GOT3 (cell line): ENCODE measurements at regions not wholly inside any gene's neighbourhood (a gene's known extent, or its start where the extent isn't known, plus 50 kb on each side); places are given as distances from the start of the nearest gene placed in this dataset.
"Not testable (repeated sequence)": the region's sequence is repeated elsewhere in the genome, so short reads cannot be mapped to it uniquely, and the experiment has no call there.

Experiments used
- DNase-seq: peaks from one replicate; lab custom pipeline; 2025; ENCODE audit warnings: mixed read lengths; lab: John Stamatoyannopoulos, UW

DNA sequence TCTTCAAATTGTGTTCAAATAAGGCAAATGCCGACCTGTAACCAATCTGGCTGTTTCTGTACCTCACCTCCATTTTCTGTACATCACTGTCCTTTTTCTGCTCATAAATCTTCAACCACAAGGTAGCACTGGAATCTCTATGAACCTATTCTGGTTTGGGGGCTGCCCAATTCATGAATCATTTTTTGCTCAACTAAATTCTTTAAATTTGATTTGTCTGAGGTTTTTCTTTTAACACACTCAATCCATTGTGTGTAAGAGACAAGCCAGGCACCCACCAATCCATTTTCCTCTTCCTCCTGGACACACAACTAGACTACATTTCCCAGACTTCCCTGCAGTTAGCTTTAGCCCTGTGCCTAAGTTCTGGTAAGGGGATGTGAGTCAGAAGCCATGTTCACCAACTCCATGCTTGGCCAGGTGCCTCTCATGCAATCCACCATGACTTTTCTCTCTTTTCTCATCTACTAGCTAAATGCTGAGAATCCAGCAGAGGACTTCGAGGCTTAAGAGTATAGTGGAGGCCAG, 193.2 kb upstream of the KLF3 start:
- DNase-seq: no peak

GRCh38 chr4:38482696-38483095, 181.3 kb upstream of the KLF3 start:
- no peak for DNase-seq

GRCh38 chr4:38483628-38484027, 180.4 kb upstream of the KLF3 start:
- DNase-seq: not testable (repeated sequence)

GRCh38 chr4:38489011-38489861, 174.8 kb upstream of the KLF3 start:
- DNase-seq: no peak

DNA sequence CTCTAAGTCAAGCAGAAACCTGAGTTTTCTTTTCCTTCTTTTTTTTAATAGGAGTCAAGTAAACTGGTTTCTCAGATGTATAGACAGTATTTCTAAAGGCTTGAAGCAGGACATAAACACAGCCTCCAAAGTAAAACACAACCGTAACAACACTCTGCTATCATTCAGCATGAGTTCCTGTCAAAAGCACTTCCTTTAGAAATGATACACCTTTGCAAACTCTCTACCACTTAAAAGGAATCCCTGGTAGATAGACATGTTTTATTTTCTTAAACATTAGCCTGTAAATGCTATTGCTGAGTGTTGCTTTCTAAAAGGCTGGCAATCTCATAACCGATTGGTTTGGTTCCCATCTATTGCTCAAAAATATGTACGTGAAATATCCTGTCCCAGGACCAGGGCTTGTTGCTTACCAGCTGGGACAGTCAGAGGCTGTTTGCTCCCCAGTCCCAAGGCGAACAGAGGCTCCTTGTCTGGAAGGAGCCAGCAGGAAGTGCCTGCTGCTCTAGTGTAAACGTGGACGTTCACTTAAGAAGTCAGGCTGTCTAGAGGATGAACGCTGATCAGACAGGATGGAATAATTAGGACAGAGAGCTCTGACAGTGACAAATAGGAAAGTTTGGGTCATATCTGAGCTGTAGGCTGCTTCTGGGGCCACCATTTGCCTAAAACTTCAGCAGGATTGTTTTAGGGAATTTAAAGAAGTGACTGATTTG, 173.9 kb upstream of the KLF3 start:
- no peak for DNase-seq

- no peak for DNase-seq
Measured at GRCh38 chr4:38490753-38491446, 173.1 kb upstream of the KLF3 start.

DNA sequence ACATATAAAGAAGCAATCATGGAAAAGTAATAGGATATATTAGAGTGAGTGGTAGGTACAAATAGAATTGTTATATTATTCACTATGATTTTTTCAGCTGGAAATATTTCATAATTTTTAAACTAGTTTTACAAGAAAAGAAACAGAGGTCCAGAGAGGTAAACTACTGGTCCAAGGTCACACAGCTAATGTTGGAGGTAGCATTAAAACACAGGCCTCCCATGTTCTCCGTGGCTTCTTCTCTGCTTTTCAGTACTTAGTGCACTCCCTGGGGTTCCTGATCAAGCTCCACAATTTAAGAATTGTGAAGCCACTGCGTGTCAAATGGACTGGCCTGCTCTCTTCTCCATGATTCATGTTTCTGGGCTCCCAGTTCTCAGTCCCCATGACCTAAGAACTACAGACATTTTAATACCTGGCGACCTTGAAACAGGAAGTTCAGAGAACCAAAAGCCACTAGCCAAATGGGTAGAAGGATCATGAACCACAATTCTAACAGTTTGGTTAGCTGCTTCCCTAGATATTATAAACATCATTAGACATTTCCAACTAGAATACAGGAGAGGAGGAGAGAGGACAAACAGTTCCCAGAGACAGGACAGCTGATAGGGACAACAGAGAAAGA, 172.0 kb upstream of the KLF3 start:
- DNase-seq: no peak

- DNase-seq: no peak
Measured at GRCh38 chr4:38493066-38493465, 170.9 kb upstream of the KLF3 start.

- no peak for DNase-seq
Measured at GRCh38 chr4:38495446-38495845, 168.6 kb upstream of the KLF3 start.

DNA sequence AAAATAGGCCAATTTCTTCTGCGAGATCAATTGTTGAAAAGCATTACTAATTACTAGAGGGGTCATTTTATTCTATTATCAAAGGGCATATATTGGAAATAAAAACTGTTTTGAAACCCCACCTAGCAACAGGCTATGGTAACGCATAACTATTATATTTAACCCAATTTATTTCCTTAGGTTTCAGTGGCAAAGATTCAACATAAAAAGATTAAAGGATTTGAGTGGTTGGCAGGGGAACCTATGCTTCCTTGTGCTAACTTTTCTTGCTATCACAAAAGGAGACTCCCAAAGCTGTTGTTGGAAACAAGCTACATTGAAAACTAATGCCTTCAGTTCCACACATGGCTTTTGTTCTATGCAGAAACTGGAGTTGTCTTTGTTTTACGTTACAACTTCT, 166.9 kb upstream of the KLF3 start:
- no peak for DNase-seq

DNA sequence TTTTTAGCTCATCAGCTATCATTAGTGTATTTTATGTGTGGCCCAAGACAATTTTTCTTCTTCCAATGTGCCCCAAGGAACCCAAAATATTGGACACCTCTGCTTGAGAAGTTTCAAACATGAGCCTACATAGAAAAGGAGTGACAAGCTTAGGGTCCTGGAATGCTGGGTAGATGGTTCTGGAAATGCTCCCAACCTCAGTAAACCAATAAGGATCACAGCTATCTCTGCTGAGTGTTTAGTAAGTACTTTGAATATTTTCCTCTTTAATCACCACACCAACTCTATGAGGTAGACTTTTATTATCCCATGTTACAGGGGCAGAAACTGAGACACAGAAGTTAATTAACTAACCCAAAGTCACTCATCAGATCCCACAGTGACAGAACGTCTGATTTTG, 164.9 kb upstream of the KLF3 start:
- DNase-seq: no peak

- no peak for DNase-seq
Measured at GRCh38 chr4:38500433-38500832, 163.6 kb upstream of the KLF3 start.

DNA sequence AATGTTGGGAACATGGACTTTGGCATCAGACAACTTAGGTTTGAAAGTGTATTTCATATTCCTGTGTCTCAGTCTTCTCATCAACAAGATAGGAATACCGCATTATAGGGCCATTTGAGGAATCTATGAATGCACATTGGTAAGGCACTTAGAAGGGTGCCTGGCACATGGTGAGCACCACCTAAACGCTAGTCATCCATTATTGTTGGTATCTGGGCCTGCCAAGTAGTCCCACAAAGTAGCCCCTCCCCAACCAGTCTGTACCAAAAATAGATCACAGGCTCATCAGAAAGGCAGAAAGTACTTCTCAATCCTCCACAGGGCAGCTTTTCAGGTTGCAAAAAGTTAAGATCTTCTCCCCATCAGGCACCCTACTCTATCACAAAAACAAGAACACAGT, 162.3 kb upstream of the KLF3 start:
- DNase-seq: no peak

- DNase-seq: no peak
Measured at GRCh38 chr4:38503689-38504395, 160.2 kb upstream of the KLF3 start.

- no peak for DNase-seq
Measured at GRCh38 chr4:38504396-38504715, 159.6 kb upstream of the KLF3 start.

DNA sequence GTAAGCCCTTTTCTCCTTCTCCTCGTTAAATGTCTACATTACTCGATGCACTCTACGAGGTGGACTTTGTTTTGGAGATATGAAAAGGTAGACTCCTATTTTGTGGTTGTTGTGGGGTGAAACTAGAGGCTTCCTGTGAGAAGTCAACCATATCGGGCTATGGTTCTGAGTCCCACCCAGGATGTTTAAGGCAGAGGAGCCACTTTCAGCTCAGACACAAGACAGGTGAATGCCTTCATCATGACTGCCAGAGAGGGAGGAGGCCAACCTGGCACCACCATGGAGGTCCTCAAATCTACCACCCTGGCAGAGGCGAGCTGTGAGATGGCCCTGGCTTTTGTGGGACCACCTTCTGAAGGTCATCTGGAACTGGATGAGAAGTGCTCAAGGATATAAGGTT, 154.4 kb upstream of the KLF3 start:
- DNase-seq: no peak

- DNase-seq: no peak
Measured at GRCh38 chr4:38510201-38510600, 153.8 kb upstream of the KLF3 start.

- DNase-seq: no peak
Measured at GRCh38 chr4:38511702-38512101, 152.3 kb upstream of the KLF3 start.

DNA sequence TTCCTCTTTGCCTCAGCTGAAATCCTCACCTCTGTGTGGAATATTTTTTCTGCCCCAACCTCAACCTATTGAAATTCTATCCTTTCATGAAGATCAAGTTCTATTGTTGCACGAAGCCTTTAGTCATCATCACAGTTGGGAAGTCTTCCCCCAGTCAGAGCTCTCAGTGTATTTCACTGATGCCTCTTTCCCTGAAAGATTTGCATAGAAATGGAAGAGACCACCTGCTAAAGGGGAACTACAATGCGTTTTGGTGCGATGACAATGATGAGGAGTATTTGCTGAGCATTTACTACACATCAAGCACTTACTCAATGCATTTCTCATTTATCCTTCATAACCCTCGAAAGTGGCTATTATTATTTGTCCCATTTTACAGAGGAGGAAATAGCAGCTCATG, 151.2 kb upstream of the KLF3 start:
- DNase-seq: no peak

DNA sequence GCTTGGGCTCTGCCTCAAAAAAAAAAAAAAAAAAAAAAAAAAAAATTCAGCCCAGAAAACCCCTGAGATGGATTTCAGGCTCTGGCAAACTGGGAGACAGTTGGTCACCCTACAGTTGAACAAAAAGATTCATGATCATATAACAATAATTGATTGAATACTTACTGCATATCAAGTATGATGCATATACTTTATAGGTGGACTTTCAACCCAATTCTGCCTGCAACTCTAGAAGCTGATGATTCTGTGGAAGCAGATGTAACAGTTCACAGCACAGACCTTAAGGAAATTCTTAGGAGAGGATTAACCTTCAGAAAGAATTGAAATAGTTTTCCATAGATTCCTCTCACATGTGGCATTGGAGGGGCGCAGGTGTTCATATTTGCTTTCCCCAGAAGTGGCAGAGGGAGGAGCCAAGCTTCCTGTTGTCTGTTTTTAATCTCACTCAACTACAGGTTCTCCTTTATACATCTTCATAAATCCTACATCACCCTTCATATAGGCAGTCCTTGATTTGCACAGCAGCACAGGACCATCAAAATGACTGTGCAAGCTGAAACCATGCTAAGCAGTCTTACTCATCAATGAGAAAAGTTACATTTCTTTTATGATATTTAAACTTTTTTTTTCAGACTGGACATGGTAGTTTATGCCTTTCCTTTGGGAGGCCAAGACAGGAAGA, 149.4 kb upstream of the KLF3 start:
- no peak for DNase-seq

DNA sequence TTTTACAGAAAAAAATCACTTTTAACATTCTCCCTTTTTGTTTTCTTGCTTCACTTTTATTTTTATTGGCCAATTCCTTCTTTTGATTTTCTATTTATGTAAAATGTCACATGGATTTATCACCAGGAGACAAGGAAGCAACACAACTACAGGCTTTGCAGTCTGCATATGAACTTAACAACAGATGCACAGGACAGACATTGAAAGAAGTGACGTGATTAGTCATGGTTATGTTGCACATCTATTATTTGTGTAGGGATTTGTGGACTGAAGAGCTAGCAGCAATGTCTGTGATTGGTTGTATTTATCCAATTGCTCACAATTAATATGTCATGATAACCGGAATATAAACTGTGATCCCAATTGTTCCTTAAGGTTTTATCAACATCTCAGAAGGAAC, 147.8 kb upstream of the KLF3 start:
- no peak for DNase-seq
